ENCODE measurements at regions not wholly inside any gene's neighbourhood (a gene's known extent, or its start where the extent isn't known, plus 50 kb on each side); places are given as distances from the start of the nearest gene placed in this dataset.
A peak's percentile ranks its signal among the peaks of the same experiment; 100 is the strongest.

DNA sequence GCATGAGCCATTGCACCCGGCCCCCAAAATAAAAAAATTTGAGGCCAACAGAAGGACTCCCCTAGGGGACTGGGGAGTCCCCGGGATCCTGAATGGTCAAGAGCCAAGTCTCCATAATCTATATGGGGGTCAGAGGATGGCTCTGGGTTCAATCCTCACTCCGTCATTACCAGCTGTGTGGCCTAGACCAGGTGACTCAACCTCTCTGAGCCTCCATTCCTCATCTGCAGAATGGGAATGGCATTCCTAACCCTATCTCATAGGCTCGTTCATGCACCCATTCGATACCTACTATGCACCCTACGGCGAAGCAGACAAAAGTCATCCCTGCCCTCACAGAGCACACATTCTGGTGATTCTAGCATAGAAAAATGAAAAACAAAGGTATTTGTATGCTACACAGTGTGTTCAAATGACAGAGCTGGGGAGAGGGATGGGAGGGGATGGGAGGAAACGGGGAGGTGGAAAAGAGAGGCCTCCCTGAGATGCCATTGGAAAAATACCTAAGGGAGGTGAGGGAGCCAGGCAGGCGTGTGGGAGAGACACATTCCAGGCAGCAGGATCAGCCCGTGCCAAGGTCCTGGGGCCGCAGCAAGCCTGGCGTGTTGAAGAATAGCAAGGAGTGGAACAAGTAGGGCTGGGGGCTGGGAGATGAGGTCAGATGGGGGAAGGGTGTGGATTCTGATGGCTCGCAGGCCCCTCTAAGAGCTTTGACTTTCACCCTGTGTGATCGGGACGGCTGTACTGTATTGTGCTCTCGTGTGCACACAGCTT, 71.2 kb downstream of the RMI2 start:
- H3K79me2 ChIP-seq (ENCODE audit: insufficient read depth, low read length) = no peaks in the 10 kb centered on the region
- H4K20me1 ChIP-seq (ENCODE audit: insufficient read depth, low read length) = no peaks in the 10 kb centered on the region
- no peaks in the 10 kb centered on the region for H3K9me3 ChIP-seq (ENCODE audit: low read length)
- H3K27ac ChIP-seq (ENCODE audit: extremely low read length, insufficient read depth, low read length) = no peak overlapping the region
- DNase-seq (ENCODE audit: low spot score) (no peak), ATAC-seq (no peak), FAIRE-seq (no peak)
- peaks cover 18% of the 10 kb centered on the region for H3K4me1 ChIP-seq (ENCODE audit: insufficient read depth, low read length)
- no peaks in the 10 kb centered on the region for H3K36me3 ChIP-seq (replicated peaks in 1 of 2; ENCODE audit: control insufficient read depth in 1 of 2, insufficient read depth in 2 of 2, low read length in 2 of 2)
- no peak overlapping the region for H2AFZ ChIP-seq (ENCODE audit: low read length)
- H3K4me2 ChIP-seq (ENCODE audit: low read depth, low read length) = no peak overlapping the region
- no peak overlapping the region for H3K4me3 ChIP-seq (replicated peaks in 1 of 3; ENCODE audit: insufficient read depth in 1 of 3, low read depth in 2 of 3, low read length in 3 of 3)
- 40% methylated on average over 16 of the region's 16 CpGs for WGBS (ENCODE audit: low lambda C conversion rate)
- TF ChIP-seq, protein P1, sequence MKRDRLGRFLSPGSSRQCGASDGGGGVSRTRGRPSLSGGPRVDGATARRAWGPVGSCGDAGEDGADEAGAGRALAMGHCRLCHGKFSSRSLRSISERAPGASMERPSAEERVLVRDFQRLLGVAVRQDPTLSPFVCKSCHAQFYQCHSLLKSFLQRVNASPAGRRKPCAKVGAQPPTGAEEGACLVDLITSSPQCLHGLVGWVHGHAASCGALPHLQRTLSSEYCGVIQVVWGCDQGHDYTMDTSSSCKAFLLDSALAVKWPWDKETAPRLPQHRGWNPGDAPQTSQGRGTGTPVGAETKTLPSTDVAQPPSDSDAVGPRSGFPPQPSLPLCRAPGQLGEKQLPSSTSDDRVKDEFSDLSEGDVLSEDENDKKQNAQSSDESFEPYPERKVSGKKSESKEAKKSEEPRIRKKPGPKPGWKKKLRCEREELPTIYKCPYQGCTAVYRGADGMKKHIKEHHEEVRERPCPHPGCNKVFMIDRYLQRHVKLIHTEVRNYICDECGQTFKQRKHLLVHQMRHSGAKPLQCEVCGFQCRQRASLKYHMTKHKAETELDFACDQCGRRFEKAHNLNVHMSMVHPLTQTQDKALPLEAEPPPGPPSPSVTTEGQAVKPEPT (CRISPR knock-in tag; IDR thresholded peaks at IDR 0.05; ENCODE audit: low read depth) = no peak
- TF ChIP-seq ZMYM3 (CRISPR knock-in tag; IDR thresholded peaks at IDR 0.05) (peak; percentile 47), ZNF768 (CRISPR knock-in tag; IDR thresholded peaks at IDR 0.05) (peak; percentile 93), ZNF629 (CRISPR knock-in tag; conservative IDR thresholded peaks at IDR 0.05) (0 out of 2 replicates have a peak, but pooled peaks have one; percentile 19), ZNF431 (CRISPR knock-in tag; IDR thresholded peaks at IDR 0.05; ENCODE audit: borderline replicate concordance, low read depth) (no peak), ZFY (CRISPR knock-in tag; IDR thresholded peaks at IDR 0.05) (0 out of 2 replicates have a peak, but pooled peaks have one; percentile 13)
- TF ChIP-seq, protein P2, sequence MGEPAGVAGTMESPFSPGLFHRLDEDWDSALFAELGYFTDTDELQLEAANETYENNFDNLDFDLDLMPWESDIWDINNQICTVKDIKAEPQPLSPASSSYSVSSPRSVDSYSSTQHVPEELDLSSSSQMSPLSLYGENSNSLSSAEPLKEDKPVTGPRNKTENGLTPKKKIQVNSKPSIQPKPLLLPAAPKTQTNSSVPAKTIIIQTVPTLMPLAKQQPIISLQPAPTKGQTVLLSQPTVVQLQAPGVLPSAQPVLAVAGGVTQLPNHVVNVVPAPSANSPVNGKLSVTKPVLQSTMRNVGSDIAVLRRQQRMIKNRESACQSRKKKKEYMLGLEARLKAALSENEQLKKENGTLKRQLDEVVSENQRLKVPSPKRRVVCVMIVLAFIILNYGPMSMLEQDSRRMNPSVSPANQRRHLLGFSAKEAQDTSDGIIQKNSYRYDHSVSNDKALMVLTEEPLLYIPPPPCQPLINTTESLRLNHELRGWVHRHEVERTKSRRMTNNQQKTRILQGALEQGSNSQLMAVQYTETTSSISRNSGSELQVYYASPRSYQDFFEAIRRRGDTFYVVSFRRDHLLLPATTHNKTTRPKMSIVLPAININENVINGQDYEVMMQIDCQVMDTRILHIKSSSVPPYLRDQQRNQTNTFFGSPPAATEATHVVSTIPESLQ (CRISPR knock-in tag; conservative IDR thresholded peaks at IDR 0.05) = no peak
- in situ Hi-C loops (cut with HindIII; ENCODE audit: extremely low pct_ligation_motif_present, low pct_unique_long_range_greater_than_20kb) (loop anchor here (25.0 kb wide), 1 partner anchor 96 kb away; no protein-coding TSS in a partner anchor), intact Hi-C loops (cut with micrococcal nuclease; ENCODE audit: unreplicated experiment) (no loop called here)
- H3K9ac ChIP-seq (ENCODE audit: insufficient read depth, low read depth, low read length) = no peak overlapping the region
- BruUV-seq (replicated peaks) = no TSS peak
- POLR2A ChIA-PET = interaction anchor here (0.6 kb wide), 1 partner anchor 214 kb away, joined by 3 read pairs; no protein-coding TSS in a partner anchor
- CTCF ChIA-PET (ENCODE audit: low intra/inter-chr PET ratio, low total read pairs) = no interaction called here
- peaks cover 21 to 60% of the 10 kb centered on the region in 2 experiments for H3K27me3 ChIP-seq (ENCODE audit: control insufficient read depth in 1 of 2, insufficient read depth in 2 of 2, low read length in 2 of 2)

Data from HepG2 (cell line).